Stimulated activated naive B cell treated with anti-CD40 and anti-IgM and Interleukin-4, amounts not matched to agents 10 μg/mL and 1 μg/mL and 100 μg/mL, for 72 hours (primary cell): ENCODE measurements at regions not wholly inside any gene's neighbourhood (a gene's known extent, or its start where the extent isn't known, plus 50 kb on each side); places are given as distances from the start of the nearest gene placed in this dataset.

Experiments
- ATAC-seq, 2 donors: fragments of 150-1000 bp; cut with Tn5 transposase; replicated peaks; 2 replicates each; pipeline ENCODE4 v1.10.0; 2021; ENCODE audit warnings: moderate library complexity in 1 of 2
- DNase-seq: peaks from one replicate; pipeline ENCODE4 v3.0.0; 2021
- H3K27ac Mint-ChIP-seq: one replicate; pipeline ENCODE4 v1.8.0; 2022; ENCODE audit warnings: mild to moderate bottlenecking, mixed read lengths
- H3K27me3 Mint-ChIP-seq, 2 donors: one replicate each; pipeline ENCODE4 v1.8.0; 2022; ENCODE audit warnings: mixed read lengths in 2 of 2
- H3K36me3 Mint-ChIP-seq, 2 donors: one replicate each; pipeline ENCODE4 v1.8.0; 2022; ENCODE audit warnings: mixed read lengths in 2 of 2, mild to moderate bottlenecking in 1 of 2
- H3K4me1 Mint-ChIP-seq, 2 donors: one replicate each; pipeline ENCODE4 v1.8.0; 2022; ENCODE audit warnings: mixed read lengths in 2 of 2, mild to moderate bottlenecking in 1 of 2
- H3K4me3 Mint-ChIP-seq, 2 donors: one replicate each; pipeline ENCODE4 v1.8.0; 2022; ENCODE audit warnings: mild to moderate bottlenecking in 2 of 2, mixed read lengths in 2 of 2, moderate library complexity in 1 of 2
- H3K9me3 Mint-ChIP-seq, 2 donors: one replicate each; pipeline ENCODE4 v1.8.0; 2022; ENCODE audit warnings: mixed read lengths in 2 of 2, mild to moderate bottlenecking in 1 of 2

DNA sequence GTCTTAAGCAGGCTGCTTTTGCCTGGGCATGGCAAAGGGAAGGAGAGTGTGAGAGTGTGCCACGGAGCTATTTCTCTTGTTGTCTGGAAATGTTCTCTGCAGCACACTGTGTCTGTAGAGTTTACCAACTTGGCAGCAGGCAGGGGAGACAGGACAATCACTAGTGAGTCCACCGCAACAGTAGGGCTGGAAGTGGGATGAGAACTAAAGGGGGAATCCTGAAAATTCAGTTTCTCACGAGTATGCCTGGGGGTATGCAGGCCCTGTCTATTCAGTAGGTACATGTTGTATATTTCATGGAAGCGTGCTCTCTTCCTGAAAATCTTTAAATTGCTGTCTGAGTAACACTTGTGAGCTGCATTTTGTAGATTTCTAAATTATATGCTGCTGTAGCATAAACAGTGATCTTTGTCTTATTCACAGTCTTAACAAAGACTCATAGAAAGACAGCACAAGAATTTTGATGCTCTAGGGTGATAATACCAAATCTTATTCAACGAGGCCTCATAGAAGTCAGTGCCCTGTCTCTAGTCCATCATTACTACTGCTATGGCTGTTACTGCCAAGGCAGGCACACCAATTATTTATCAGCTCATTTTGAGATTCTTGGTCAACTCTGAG is 200.4 kb upstream of the LEF1 start:
- DNase-seq: no peak
- H3K9me3 Mint-ChIP-seq: no peaks in the 10 kb centered on the region
- no peak overlapping the region for H3K27ac Mint-ChIP-seq
- no peak for ATAC-seq
- no peaks in the 10 kb centered on the region for H3K36me3 Mint-ChIP-seq
- H3K4me3 Mint-ChIP-seq: no peak overlapping the region
- H3K27me3 Mint-ChIP-seq: peaks cover 5 to 16% of the 10 kb centered on the region in 2 donors
- peaks cover 0 to 13% of the 10 kb centered on the region in 2 donors for H3K4me1 Mint-ChIP-seq

DNA sequence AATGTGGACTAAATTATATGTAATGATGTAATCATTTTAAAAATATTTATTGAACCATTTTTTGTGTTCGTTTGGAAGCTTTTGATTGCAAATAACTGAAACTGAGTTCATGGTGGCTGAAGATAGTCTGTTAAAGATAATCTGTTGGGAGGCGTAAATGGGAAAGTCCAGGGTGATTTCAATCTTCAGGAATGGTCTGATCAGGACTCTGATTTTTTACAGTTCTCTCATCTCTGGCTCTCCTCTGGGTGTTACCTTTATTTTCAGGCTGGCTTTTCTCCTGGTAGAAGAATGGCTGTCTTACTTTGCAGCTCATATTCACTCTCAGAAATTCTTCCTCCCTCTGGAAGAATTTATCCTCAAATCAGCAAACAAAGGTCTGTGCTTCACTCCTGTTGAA is 199.0 kb upstream of the LEF1 start:
- Mint-ChIP-seq H3K27ac (no peak overlapping the region), H3K9me3 (no peaks in the 10 kb centered on the region), H3K4me1 (peaks cover 0 to 13% of the 10 kb centered on the region in 2 donors), H3K27me3 (peaks cover 5 to 9% of the 10 kb centered on the region in 2 donors), H3K36me3 (no peaks in the 10 kb centered on the region), H3K4me3 (no peak overlapping the region)
- ATAC-seq (no peak), DNase-seq (no peak)

DNA sequence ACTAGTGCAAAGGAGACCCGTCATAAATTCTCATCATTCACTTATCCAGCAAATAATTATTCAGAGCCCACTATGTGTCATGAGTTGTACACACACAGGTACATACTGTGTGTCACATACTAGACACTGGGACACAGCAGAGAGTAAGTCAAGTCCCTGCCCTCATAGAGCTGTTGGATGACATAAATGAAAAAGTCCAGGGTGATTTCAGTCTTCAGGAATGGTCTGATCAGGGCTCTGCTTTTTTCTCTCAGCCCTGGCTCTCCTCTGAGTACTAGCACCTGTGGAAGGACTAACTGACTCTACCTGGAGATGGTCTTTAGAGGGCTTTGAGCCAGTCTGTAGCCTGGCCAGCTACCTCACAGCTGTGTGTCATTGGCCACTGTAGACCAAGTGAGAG is 198.0 kb upstream of the LEF1 start:
- Mint-ChIP-seq H3K4me3 (no peak overlapping the region), H3K4me1 (peaks cover 2 to 18% of the 10 kb centered on the region in 2 donors)
- ATAC-seq: no peak

DNA sequence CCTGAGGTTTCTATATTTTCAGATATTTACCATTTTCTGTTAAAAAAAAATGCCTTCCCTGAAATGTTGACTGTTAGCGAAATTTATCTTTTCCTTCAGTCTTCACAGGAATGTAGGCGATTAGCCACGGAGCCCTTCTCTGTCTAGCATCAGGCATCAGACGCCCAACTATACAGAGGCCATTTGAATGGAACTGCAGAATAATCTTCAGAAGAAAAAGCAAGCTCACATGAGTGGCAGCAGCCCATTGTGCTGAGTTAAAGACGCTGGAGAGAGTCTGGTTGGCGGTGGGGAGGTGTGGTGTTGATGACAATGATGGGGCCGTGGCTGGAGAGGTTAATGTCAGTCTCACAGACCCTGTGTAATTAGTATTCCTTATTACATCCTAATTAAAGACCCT is 196.8 kb upstream of the LEF1 start:
- no peaks in the 10 kb centered on the region for H3K9me3 Mint-ChIP-seq
- H3K36me3 Mint-ChIP-seq: no peaks in the 10 kb centered on the region
- DNase-seq (no peak), ATAC-seq (no peak)
- H3K4me1 Mint-ChIP-seq: peaks cover 2 to 18% of the 10 kb centered on the region in 2 donors
- H3K27ac Mint-ChIP-seq: no peak overlapping the region
- peaks cover 9 to 10% of the 10 kb centered on the region in 2 donors for H3K27me3 Mint-ChIP-seq
- no peak overlapping the region for H3K4me3 Mint-ChIP-seq

More for the DNA sequence above, 198.0 kb upstream of the LEF1 start:
- no peak overlapping the region for H3K27ac Mint-ChIP-seq
- H3K9me3 Mint-ChIP-seq: no peaks in the 10 kb centered on the region
- no peak for DNase-seq
- peaks cover 5 to 9% of the 10 kb centered on the region in 2 donors for H3K27me3 Mint-ChIP-seq
- no peaks in the 10 kb centered on the region for H3K36me3 Mint-ChIP-seq

DNA sequence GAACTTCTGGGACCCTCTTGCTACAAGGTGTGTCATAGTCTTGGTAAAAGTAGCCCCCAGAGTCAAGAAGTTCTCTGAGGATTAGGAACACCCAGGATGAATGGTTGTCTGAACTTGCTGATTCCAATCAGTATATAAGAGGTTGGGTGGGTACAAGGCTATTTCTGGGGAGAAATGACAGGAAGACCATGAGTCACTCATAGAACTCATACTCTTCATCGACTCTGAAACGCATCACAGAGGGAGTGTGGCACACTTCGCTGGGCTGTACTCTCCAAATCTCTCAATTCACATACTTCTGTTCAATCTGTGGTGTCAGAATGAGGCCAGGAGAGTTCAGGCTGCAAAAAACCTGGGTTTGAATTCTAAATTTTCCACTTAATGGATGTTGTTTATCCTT is 193.2 kb upstream of the LEF1 start:
- H3K4me3 Mint-ChIP-seq: no peak overlapping the region
- H3K9me3 Mint-ChIP-seq: no peaks in the 10 kb centered on the region
- ATAC-seq (no peak), DNase-seq (no peak)
- H3K36me3 Mint-ChIP-seq: no peaks in the 10 kb centered on the region
- H3K4me1 Mint-ChIP-seq: peaks cover 2 to 11% of the 10 kb centered on the region in 2 donors
- H3K27ac Mint-ChIP-seq: no peak overlapping the region
- H3K27me3 Mint-ChIP-seq: peaks cover 10 to 12% of the 10 kb centered on the region in 2 donors

DNA sequence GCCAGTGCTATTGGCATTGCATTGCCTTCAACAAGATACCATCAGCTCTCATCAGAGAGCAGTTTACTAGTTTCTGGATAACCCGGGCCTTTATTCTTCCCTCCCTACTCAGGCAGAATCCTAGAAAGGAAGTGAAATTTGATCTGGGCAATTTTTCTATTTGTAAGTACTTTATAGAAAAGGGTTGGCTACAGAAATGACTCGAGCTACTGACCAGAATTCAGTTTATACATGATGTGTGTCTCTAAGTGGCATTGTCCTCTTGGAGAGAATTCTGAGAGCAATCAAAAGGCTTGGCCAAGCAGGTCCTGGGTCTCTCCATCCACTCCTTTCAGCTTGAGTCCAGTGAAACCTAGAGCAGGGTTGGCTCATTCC is 192.7 kb upstream of the LEF1 start:
- Mint-ChIP-seq H3K27me3 (peaks cover 10 to 12% of the 10 kb centered on the region in 2 donors), H3K4me1 (peaks cover 2 to 7% of the 10 kb centered on the region in 2 donors), H3K9me3 (no peaks in the 10 kb centered on the region), H3K4me3 (no peak overlapping the region), H3K27ac (no peak overlapping the region), H3K36me3 (no peaks in the 10 kb centered on the region)
- ATAC-seq: peak; percentile 49 to 55
- no peak for DNase-seq

DNA sequence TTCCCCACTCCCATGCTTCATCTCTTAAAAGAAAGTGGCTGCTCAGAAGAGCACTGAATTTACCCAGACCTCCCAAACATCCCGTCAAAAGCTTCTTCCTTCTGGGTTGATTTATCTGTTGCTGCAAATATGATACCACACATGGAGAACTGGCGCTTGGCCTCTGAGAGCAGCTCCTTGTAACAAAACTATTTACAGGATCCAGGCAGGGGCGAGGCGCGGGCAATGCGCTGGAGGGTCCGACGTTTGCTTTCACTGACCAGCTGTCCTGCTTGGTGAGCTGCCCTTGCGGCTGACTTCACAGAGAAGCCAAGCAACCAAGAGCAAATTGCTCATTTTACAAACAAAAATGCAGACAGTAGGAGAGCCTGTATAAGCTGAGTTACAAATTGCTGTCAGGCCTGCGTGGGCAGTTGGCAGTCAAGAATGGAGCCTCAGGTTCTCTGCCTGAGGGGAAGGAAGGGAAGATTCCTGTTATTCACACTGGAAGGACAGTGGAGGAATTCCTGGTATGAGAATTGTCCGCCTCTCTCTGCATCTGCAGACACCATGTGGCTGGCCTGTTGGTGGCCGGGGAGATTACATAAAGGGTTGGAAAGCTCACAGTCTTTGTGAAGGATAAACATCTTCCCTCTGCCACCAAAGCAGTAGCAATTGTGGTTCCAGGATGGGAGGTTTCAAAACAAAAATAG is 192.2 kb upstream of the LEF1 start:
- H3K9me3 Mint-ChIP-seq: no peaks in the 10 kb centered on the region
- H3K4me1 Mint-ChIP-seq: peaks cover 2 to 5% of the 10 kb centered on the region in 2 donors
- no peak for DNase-seq
- no peaks in the 10 kb centered on the region for H3K36me3 Mint-ChIP-seq
- peaks cover 10 to 12% of the 10 kb centered on the region in 2 donors for H3K27me3 Mint-ChIP-seq
- H3K4me3 Mint-ChIP-seq: no peak overlapping the region
- no peak overlapping the region for H3K27ac Mint-ChIP-seq
- no peak for ATAC-seq

DNA sequence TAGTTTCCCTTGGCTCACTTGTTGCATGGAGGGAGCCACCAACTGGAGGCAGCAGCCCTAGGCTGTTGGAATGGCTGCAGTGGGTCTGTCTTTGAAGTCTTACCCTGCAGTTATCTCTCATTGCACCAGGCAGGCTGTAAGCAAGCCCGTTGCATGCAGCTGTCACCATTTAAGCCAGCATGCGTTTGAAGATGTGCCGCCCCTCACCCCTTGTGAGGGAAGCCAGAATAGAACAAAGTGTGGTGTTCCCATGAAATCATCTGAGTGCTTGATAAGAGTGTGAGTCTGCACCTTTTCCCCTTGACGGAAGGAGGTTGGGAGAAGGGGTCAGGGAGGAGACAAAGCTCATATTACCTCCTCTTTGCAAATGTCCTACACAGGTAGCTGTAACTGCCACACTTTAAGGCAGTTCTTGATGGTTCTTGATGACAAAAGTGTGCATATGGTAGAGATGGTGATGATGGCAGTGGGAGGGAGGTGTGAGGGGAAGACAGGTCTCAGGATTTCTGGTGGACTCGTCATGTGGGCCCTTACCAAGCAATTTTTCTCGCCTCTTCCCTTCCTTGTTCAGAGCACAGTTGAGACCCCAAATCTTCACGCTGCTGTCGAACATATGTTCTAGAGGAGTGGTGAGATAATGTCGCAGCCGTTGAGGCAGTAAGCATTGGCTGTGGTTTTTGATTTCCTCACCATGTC is 191.4 kb upstream of the LEF1 start:
- Mint-ChIP-seq H3K36me3 (no peaks in the 10 kb centered on the region), H3K4me3 (no peak overlapping the region), H3K9me3 (no peaks in the 10 kb centered on the region), H3K27ac (no peak overlapping the region), H3K4me1 (peaks cover 2 to 5% of the 10 kb centered on the region in 2 donors), H3K27me3 (peaks cover 10 to 12% of the 10 kb centered on the region in 2 donors)
- ATAC-seq: no peak
- no peak for DNase-seq

DNA sequence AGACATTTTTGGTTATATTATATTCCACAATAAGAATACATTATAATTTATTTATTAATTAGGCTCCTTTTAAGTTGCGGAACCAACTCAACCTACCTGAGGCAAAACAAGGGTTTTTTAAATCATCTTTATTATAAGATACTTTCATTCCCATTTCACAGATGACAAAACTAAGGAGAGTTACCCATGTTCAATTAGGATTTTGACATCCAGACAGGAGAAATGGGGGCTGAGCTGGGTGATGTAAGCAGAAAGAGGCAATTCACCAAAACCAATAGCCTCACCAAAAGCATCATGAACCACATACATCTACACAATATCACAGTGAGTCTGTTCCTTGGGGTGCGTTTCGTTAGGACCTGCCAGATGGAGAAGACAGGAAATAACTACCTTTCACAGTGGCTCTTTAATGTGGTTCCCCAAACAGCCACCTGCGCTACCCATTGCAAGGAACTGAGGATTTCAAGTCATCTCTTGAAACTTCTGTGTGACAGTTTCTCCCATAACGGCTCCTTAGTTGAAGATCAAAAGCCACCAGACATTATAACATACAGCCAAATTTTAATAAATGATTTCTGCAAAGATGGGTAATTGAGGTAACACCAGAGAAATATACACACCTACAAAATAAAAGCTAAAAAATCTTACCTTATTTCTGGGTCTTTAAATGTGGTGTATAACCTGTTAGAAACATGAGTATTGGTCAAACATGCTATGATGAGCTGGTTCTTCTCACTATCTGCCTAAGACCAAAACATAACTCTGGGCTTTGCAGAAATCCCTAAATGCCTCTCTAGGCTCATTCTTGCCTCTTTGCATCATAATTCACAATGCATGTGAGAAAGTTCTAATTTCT is 190.6 kb upstream of the LEF1 start:
- no peaks in the 10 kb centered on the region for H3K36me3 Mint-ChIP-seq

DNA sequence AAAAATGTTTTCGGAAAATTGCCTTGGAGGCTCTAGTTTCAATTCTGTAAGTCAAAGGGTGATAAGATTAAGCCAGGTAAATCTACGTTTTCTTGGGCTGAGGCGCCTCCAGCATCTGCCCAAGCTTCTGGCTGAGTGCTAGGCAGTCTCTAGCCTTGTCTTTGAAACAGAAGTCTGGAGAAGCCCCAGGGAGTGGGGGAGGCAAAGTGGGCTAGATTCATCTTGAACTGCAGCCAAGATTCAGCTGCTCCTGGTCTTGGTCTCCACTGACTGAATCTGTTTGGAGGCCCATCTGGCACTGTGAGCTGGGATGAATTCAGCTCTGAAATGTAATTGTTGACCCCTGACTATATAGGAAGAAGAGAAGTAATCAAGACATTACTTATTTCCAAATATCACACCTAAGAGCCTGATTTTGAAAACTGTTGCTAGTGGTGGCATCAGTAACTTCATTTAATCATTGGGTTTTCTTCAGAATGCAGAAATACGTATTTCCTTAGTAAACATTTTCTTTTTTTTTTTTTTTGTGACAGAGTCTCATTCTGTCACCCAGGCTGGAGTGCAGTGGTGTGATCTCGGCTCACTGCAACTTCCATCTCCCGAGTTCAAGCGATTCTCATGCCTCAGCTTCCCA is 187.3 kb upstream of the LEF1 start:
- DNase-seq (no peak), ATAC-seq (no peak)
- Mint-ChIP-seq H3K9me3 (no peaks in the 10 kb centered on the region), H3K4me1 (no peaks in the 10 kb centered on the region), H3K4me3 (no peak overlapping the region), H3K36me3 (no peaks in the 10 kb centered on the region), H3K27me3 (peaks cover 10 to 12% of the 10 kb centered on the region in 2 donors), H3K27ac (no peak overlapping the region)

More for the DNA sequence above, 190.6 kb upstream of the LEF1 start:
- H3K27me3 Mint-ChIP-seq: peaks cover 10 to 12% of the 10 kb centered on the region in 2 donors
- H3K9me3 Mint-ChIP-seq: no peaks in the 10 kb centered on the region
- no peak overlapping the region for H3K27ac Mint-ChIP-seq
- peaks cover 2 to 5% of the 10 kb centered on the region in 2 donors for H3K4me1 Mint-ChIP-seq
- ATAC-seq (no peak), DNase-seq (no peak)
- H3K4me3 Mint-ChIP-seq: no peak overlapping the region

DNA sequence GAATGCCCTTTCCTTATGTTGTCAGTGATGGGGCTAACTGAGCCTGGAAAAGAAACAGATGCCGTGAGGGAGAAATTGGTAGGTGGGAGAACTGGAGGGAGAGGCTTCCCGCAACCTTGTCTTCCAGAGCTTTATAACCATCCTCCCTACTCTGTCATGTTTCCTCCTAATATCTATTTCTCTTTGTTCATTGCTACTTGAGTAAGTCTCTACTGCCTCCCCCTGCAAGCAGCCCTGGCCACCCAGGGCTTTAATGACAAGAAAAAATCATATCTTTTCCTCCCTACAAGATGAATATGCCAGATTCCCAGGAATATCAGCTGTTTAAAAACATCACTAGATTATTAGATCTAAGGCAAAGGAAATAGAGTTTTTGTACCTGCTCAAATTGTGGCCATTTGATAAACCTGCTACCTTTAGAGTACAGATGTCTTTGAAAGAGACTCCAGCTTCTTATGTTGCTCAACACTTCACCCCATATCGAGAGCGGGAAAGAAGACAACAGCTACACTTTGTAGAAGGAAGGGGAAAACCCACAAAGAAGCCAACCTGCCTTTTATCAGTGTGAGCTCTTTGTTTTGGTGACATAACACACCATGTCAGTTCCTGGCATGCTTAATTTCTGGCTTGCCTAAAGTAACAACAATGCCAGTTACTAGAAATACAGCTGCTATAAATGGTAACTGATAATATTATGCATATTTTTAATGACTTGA is 186.6 kb upstream of the LEF1 start:
- Mint-ChIP-seq H3K4me3 (no peak overlapping the region), H3K27me3 (peaks cover 6% of the 10 kb centered on the region in 2 donors), H3K27ac (no peak overlapping the region), H3K9me3 (no peaks in the 10 kb centered on the region), H3K36me3 (no peaks in the 10 kb centered on the region), H3K4me1 (no peaks in the 10 kb centered on the region)
- ATAC-seq (no peak), DNase-seq (no peak)

DNA sequence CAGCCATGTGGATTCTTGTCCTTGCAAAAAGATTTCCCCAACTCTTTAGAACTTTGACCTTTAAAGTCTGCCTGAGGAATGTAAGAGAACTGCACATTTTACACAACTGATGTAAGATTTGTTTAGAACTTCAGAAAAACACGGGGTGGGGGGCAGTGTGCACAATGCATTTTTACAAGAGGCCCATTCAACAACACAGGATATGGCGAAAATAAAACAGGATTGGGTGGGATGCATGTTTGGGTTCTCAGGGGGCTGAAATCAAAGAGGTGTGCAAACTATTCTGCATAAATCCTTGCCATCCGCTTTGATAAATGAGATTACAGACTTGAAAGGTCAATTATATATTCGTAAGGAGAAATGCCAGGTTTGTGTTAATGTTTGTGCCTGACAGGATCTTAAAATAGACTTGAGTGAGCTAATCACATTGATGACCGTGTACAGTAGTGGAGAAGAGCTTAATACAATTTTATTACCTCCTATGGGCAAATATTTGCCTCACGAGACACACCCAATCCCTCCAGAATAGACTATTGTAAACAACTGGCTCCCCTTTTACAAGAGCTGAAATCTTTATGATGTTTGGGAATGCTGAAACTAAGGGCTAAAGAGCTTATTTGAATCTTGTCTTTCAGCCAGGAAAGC is 184.1 kb upstream of the LEF1 start:
- DNase-seq: no peak
- Mint-ChIP-seq H3K27ac (no peak overlapping the region), H3K4me3 (no peak overlapping the region), H3K9me3 (no peaks in the 10 kb centered on the region), H3K27me3 (no peaks in the 10 kb centered on the region), H3K4me1 (no peaks in the 10 kb centered on the region), H3K36me3 (no peaks in the 10 kb centered on the region)
- ATAC-seq: no peak

DNA sequence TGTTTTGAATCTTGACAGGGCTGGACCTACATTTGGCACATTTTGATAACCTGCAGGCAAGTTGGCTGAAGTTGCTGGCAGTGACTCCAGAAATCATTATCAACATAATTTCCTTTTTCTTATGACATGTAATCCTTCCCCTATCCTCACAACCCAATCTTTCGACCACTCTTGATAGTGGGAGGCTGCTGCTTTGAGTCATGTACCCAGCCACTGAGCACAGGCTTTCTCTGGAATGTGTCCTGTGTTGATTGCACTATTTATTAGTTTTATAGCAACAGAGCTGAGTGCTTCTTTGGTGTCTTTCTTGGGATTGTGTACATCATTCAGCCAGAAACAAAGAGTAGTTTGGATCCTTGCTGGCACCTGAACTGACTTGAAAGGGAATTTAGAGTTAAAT is 183.1 kb upstream of the LEF1 start:
- Mint-ChIP-seq H3K27ac (no peak overlapping the region), H3K4me3 (no peak overlapping the region), H3K9me3 (no peaks in the 10 kb centered on the region), H3K36me3 (no peaks in the 10 kb centered on the region), H3K4me1 (no peaks in the 10 kb centered on the region), H3K27me3 (no peaks in the 10 kb centered on the region)
- ATAC-seq: no peak
- no peak for DNase-seq
